ENCODE measurements at regions not wholly inside any gene's neighbourhood (a gene's known extent, or its start where the extent isn't known, plus 50 kb on each side); places are given as distances from the start of the nearest gene placed in this dataset.
A peak's percentile ranks its signal among the peaks of the same experiment; 100 is the strongest.

DNA sequence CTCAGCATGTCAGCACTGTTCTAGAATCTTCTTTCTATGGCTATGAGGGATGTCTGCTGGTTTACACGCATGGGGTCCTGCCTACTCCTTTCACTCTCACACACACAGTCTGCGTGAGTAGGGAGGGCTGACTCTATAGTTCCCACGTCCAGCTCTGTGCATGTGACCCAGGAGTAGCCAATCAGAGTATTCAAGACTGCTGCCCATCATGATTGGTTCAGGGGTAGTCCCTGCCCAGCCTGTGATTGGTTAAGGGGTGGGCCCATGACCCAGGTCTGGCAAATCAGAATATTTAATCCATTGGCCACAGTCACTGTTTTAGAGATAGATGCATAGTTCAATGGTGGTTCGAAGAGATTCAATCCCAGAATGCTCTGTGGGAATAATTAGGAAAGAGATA lies 151.3 kb upstream of the IRX3 start:
- intact Hi-C loops (cut with DNase I): no loop called here
- H3K27me3 ChIP-seq (ENCODE audit: control insufficient read depth, insufficient read depth, low read length): no peaks in the 10 kb centered on the region
- no peak overlapping the region for H3K9ac ChIP-seq (ENCODE audit: low read length in 3 of 3)
- FAIRE-seq: no peak
- no peaks in the 10 kb centered on the region for H3K36me3 ChIP-seq (ENCODE audit: control insufficient read depth in 2 of 3, insufficient read depth in 3 of 3, low read length in 3 of 3)
- no peak overlapping the region for H3K27ac ChIP-seq (ENCODE audit: low read depth in 2 of 2, low read length in 2 of 2)
- no peaks in the 10 kb centered on the region for H3K4me1 ChIP-seq (ENCODE audit: control insufficient read depth in 2 of 3, insufficient read depth in 2 of 3, low read depth in 1 of 3, low read length in 3 of 3)
- no peak overlapping the region for H3K4me3 ChIP-seq (ENCODE audit: low read length in 3 of 3)
- H3K9me3 ChIP-seq (ENCODE audit: control insufficient read depth in 2 of 3, insufficient read depth in 1 of 3, low read length in 3 of 3): no peaks in the 10 kb centered on the region
- TF ChIP-seq, protein P1, sequence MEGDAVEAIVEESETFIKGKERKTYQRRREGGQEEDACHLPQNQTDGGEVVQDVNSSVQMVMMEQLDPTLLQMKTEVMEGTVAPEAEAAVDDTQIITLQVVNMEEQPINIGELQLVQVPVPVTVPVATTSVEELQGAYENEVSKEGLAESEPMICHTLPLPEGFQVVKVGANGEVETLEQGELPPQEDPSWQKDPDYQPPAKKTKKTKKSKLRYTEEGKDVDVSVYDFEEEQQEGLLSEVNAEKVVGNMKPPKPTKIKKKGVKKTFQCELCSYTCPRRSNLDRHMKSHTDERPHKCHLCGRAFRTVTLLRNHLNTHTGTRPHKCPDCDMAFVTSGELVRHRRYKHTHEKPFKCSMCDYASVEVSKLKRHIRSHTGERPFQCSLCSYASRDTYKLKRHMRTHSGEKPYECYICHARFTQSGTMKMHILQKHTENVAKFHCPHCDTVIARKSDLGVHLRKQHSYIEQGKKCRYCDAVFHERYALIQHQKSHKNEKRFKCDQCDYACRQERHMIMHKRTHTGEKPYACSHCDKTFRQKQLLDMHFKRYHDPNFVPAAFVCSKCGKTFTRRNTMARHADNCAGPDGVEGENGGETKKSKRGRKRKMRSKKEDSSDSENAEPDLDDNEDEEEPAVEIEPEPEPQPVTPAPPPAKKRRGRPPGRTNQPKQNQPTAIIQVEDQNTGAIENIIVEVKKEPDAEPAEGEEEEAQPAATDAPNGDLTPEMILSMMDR (IDR thresholded peaks at IDR 0.05; ENCODE audit: borderline replicate concordance, extremely low read depth, insufficient read depth): no peak
- DNase-seq: no peak

GRCh38 chr16:54437401-54437800 lies 150.8 kb upstream of the IRX3 start:
- Histone ChIP-seq H3K4me1 (ENCODE audit: control insufficient read depth in 2 of 3, insufficient read depth in 2 of 3, low read depth in 1 of 3, low read length in 3 of 3) (no peaks in the 10 kb centered on the region), H3K27me3 (ENCODE audit: control insufficient read depth, insufficient read depth, low read length) (no peaks in the 10 kb centered on the region), H3K27ac (ENCODE audit: low read depth in 2 of 2, low read length in 2 of 2) (no peak overlapping the region), H3K4me3 (ENCODE audit: low read length in 3 of 3) (no peak overlapping the region), H3K9me3 (ENCODE audit: control insufficient read depth in 2 of 3, insufficient read depth in 1 of 3, low read length in 3 of 3) (no peaks in the 10 kb centered on the region), H3K9ac (ENCODE audit: low read length in 3 of 3) (no peak overlapping the region), H3K36me3 (ENCODE audit: control insufficient read depth in 2 of 3, insufficient read depth in 3 of 3, low read length in 3 of 3) (no peaks in the 10 kb centered on the region)
- DNase-seq (peak in 4 of 5 donors; percentile 54 to 61 (median 56)), FAIRE-seq (no peak)
- intact Hi-C loops (cut with DNase I): no loop called here
- TF ChIP-seq, protein P1 (IDR thresholded peaks at IDR 0.05; ENCODE audit: borderline replicate concordance, extremely low read depth, insufficient read depth): no peak

DNA sequence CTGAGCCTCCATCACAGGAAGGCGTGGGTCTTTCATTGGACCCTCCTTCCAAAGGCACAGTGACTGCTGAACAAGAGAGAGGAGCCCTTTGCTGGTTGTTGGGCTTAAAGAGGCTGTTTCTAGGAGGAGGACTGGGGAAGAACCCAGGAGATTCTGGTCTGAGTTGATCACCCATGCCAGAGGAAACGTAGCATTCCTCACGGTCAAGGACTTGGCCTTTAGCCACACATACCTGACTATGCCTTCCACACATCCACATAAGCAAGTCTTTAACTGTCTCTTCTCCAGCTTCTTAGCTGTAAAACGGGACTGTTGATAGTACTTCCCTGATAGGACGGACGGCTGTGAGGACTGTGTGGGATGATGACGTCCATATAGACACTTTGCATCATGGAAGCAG lies 149.8 kb upstream of the IRX3 start:
- H3K9me3 ChIP-seq (ENCODE audit: control insufficient read depth in 2 of 3, insufficient read depth in 1 of 3, low read length in 3 of 3): no peaks in the 10 kb centered on the region
- FAIRE-seq: no peak

More for the DNA sequence above, 149.8 kb upstream of the IRX3 start:
- no peak for DNase-seq
- no peak overlapping the region for H3K27ac ChIP-seq (ENCODE audit: low read depth in 2 of 2, low read length in 2 of 2)
- TF ChIP-seq, protein P1 (IDR thresholded peaks at IDR 0.05; ENCODE audit: borderline replicate concordance, extremely low read depth, insufficient read depth): no peak
- H3K27me3 ChIP-seq (ENCODE audit: control insufficient read depth, insufficient read depth, low read length): no peaks in the 10 kb centered on the region
- no peak overlapping the region for H3K4me3 ChIP-seq (ENCODE audit: low read length in 3 of 3)
- intact Hi-C loops (cut with DNase I): no loop called here
- H3K9ac ChIP-seq (ENCODE audit: low read length in 3 of 3): no peak overlapping the region
- H3K4me1 ChIP-seq (ENCODE audit: control insufficient read depth in 2 of 3, insufficient read depth in 2 of 3, low read depth in 1 of 3, low read length in 3 of 3): no peaks in the 10 kb centered on the region
- no peaks in the 10 kb centered on the region for H3K36me3 ChIP-seq (ENCODE audit: control insufficient read depth in 2 of 3, insufficient read depth in 3 of 3, low read length in 3 of 3)
